ENCODE measurements at regions not wholly inside any gene's neighbourhood (a gene's known extent, or its start where the extent isn't known, plus 50 kb on each side); places are given as distances from the start of the nearest gene placed in this dataset.

- Mint-ChIP-seq H3K9me3 (ENCODE audit: unreplicated experiment) (peaks cover 9% of the 10 kb centered on the region), H3K27me3 (ENCODE audit: insufficient read depth, unreplicated experiment) (no peaks in the 10 kb centered on the region), H3K27ac (ENCODE audit: unreplicated experiment) (no peak overlapping the region), H3K36me3 (ENCODE audit: insufficient read depth, unreplicated experiment) (peaks cover 6% of the 10 kb centered on the region), H3K4me3 (ENCODE audit: unreplicated experiment) (no peak overlapping the region), H3K4me1 (ENCODE audit: low read depth, unreplicated experiment) (peaks cover 9% of the 10 kb centered on the region)
- Histone ChIP-seq H3K4me3 (ENCODE audit: low read depth, low read length) (no peak overlapping the region), H3K27me3 (replicated peaks; ENCODE audit: control insufficient read depth, insufficient read depth, low read length) (no peaks in the 10 kb centered on the region), H3K36me3 (ENCODE audit: control insufficient read depth, insufficient read depth, low read length) (no peaks in the 10 kb centered on the region), H3K9me3 (no peaks in the 10 kb centered on the region; the same call in 1 of the 2 replicates), H3K4me1 (peaks cover 12% of the 10 kb centered on the region)
- DNase-seq: no peak
- BruUV-seq (replicated peaks): no TSS peak
- ChIA-PET CTCF (no interaction called here), POLR2A (no interaction called here)
- intact Hi-C loops (cut with micrococcal nuclease; ENCODE audit: unreplicated experiment): no loop called here
- TF ChIP-seq, protein P1, sequence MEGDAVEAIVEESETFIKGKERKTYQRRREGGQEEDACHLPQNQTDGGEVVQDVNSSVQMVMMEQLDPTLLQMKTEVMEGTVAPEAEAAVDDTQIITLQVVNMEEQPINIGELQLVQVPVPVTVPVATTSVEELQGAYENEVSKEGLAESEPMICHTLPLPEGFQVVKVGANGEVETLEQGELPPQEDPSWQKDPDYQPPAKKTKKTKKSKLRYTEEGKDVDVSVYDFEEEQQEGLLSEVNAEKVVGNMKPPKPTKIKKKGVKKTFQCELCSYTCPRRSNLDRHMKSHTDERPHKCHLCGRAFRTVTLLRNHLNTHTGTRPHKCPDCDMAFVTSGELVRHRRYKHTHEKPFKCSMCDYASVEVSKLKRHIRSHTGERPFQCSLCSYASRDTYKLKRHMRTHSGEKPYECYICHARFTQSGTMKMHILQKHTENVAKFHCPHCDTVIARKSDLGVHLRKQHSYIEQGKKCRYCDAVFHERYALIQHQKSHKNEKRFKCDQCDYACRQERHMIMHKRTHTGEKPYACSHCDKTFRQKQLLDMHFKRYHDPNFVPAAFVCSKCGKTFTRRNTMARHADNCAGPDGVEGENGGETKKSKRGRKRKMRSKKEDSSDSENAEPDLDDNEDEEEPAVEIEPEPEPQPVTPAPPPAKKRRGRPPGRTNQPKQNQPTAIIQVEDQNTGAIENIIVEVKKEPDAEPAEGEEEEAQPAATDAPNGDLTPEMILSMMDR (IDR thresholded peaks at IDR 0.05; ENCODE audit: insufficient read depth in 1 of 2, low read depth in 1 of 2, low read length in 1 of 2, severe bottlenecking in 1 of 2, unreplicated experiment in 1 of 2): no peak
Measured at GRCh38 chr12:25366122-25366521, 115.4 kb upstream of the KRAS start.

DNA sequence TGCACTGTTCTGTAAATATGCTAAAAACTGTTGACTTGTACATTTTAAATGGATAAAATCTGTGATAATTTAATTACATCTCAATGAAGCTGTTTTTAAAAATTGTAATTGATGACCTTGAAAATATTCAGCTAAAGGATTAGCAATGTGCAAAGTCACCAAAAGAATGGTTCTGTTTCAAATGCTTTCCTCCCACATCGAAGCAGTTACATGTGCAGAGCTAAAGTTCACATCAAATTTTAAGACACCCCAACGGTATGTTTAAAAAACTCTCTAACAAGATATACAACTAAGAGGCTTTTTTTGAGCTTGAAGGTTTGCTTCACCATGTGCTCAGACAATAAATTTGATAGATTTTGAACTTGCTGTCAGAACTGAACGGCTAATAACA is 114.6 kb upstream of the KRAS start:
- peaks cover 9% of the 10 kb centered on the region for H3K9me3 Mint-ChIP-seq (ENCODE audit: unreplicated experiment)
- BruUV-seq (replicated peaks): no TSS peak
- H3K4me3 Mint-ChIP-seq (ENCODE audit: unreplicated experiment): no peak overlapping the region
- H3K36me3 ChIP-seq (ENCODE audit: control insufficient read depth, insufficient read depth, low read length): no peaks in the 10 kb centered on the region
- H3K9me3 ChIP-seq: no peaks in the 10 kb centered on the region; the same call in 1 of the 2 replicates
- no peaks in the 10 kb centered on the region for H3K27me3 Mint-ChIP-seq (ENCODE audit: insufficient read depth, unreplicated experiment)
- peaks cover 9% of the 10 kb centered on the region for H3K4me1 Mint-ChIP-seq (ENCODE audit: low read depth, unreplicated experiment)
- CTCF ChIA-PET: no interaction called here
- H3K36me3 Mint-ChIP-seq (ENCODE audit: insufficient read depth, unreplicated experiment): peaks cover 6% of the 10 kb centered on the region
- H3K27ac Mint-ChIP-seq (ENCODE audit: unreplicated experiment): no peak overlapping the region
- H3K4me1 ChIP-seq: peaks cover 14% of the 10 kb centered on the region
- TF ChIP-seq, protein P1 (IDR thresholded peaks at IDR 0.05; ENCODE audit: insufficient read depth in 1 of 2, low read depth in 1 of 2, low read length in 1 of 2, severe bottlenecking in 1 of 2, unreplicated experiment in 1 of 2): no peak
- intact Hi-C loops (cut with micrococcal nuclease; ENCODE audit: unreplicated experiment): no loop called here
- H3K4me3 ChIP-seq (ENCODE audit: low read depth, low read length): no peak overlapping the region
- POLR2A ChIA-PET: no interaction called here
- DNase-seq: no peak
- no peaks in the 10 kb centered on the region for H3K27me3 ChIP-seq (replicated peaks; ENCODE audit: control insufficient read depth, insufficient read depth, low read length)

DNA sequence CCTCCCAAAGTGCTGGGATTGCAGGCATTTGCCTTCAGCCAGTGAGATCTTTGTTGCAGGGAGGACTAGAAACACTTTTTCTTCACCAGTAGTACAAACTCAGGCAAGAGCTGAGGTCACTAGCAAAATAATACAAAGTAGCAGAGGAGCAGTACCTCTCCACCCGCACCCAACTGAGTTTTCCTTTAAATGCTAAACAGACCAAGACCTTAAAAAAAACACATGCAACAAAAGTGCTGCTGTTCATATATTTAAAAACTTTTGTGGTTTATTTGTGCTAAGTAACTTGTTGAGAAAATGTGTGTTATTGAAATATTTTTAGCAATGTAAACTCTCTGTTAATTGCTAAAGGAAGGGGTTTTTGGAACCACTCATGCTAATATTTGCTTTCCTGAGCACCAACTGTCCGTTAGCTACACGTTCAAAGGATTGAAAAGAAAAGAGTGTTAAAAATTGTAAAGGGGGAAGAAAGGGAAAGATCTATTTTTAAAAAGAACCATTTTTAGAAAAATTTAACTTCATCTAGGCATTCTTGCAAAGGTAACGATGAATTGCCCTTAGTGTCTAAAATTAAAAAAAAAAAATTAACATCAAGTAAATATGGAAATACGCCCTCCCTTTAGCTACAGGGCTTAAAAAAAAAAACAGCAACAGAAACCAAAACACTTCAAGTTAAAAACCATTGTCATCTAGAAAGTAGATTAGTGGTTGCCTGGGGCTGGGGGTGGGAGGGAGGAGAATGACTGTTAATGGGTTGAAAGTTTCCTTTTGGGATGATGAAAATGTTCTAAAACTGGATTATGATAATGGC is 114.0 kb upstream of the KRAS start:
- CTCF ChIA-PET: no interaction called here
- Mint-ChIP-seq H3K27ac (ENCODE audit: unreplicated experiment) (no peak overlapping the region), H3K9me3 (ENCODE audit: unreplicated experiment) (peaks cover 9% of the 10 kb centered on the region), H3K36me3 (ENCODE audit: insufficient read depth, unreplicated experiment) (peaks cover 6% of the 10 kb centered on the region), H3K4me3 (ENCODE audit: unreplicated experiment) (no peak overlapping the region), H3K4me1 (ENCODE audit: low read depth, unreplicated experiment) (peaks cover 9% of the 10 kb centered on the region), H3K27me3 (ENCODE audit: insufficient read depth, unreplicated experiment) (no peaks in the 10 kb centered on the region)
- H3K36me3 ChIP-seq (ENCODE audit: control insufficient read depth, insufficient read depth, low read length): no peaks in the 10 kb centered on the region
- TF ChIP-seq, protein P1 (IDR thresholded peaks at IDR 0.05; ENCODE audit: insufficient read depth in 1 of 2, low read depth in 1 of 2, low read length in 1 of 2, severe bottlenecking in 1 of 2, unreplicated experiment in 1 of 2): no peak
- H3K27me3 ChIP-seq (replicated peaks; ENCODE audit: control insufficient read depth, insufficient read depth, low read length): no peaks in the 10 kb centered on the region
- H3K4me1 ChIP-seq: peaks cover 14% of the 10 kb centered on the region
- POLR2A ChIA-PET: no interaction called here
- no peaks in the 10 kb centered on the region; the same call in 1 of the 2 replicates for H3K9me3 ChIP-seq
- no peak overlapping the region for H3K4me3 ChIP-seq (ENCODE audit: low read depth, low read length)
- no peak for DNase-seq
- intact Hi-C loops (cut with micrococcal nuclease; ENCODE audit: unreplicated experiment): no loop called here
- no TSS peak for BruUV-seq (replicated peaks)
